Mucosa of stomach (tissue), 1 donor: ENCODE measurements at regions not wholly inside any gene's neighbourhood (a gene's known extent, or its start where the extent isn't known, plus 50 kb on each side); places are given as distances from the start of the nearest gene placed in this dataset.

ENCODE experiments used
- H3K27me3 ChIP-seq: one replicate; pipeline ENCODE4 v1.7.0; 2013; ENCODE audit warnings: mild to moderate bottlenecking, low read length; ENCODE audit not compliant: control insufficient read depth, insufficient read depth
- H3K36me3 ChIP-seq: one replicate; pipeline ENCODE4 v1.7.0; 2013; ENCODE audit warnings: low read length; ENCODE audit not compliant: control insufficient read depth, insufficient read depth
- H3K4me1 ChIP-seq: one replicate; pipeline ENCODE4 v1.7.0; 2013; ENCODE audit warnings: mild to moderate bottlenecking, low read length; ENCODE audit not compliant: control insufficient read depth, insufficient read depth
- H3K4me3 ChIP-seq: one replicate; pipeline ENCODE4 v1.7.0; 2013; ENCODE audit warnings: low read length
- H3K9ac ChIP-seq: one replicate; pipeline ENCODE4 v1.7.0; 2013; ENCODE audit warnings: mild to moderate bottlenecking, low read length, moderate library complexity
- H3K9me3 ChIP-seq: one replicate; pipeline ENCODE4 v1.7.0; 2013; ENCODE audit warnings: mild to moderate bottlenecking, low read length, moderate library complexity; ENCODE audit not compliant: control insufficient read depth
- donor health status: Pancreatic carcinoma.

- H3K9ac ChIP-seq, result no peak overlapping the region
- no peak overlapping the region for H3K4me3 ChIP-seq
- H3K27me3 ChIP-seq, result no peaks in the 10 kb centered on the region
- H3K4me1 ChIP-seq, result no peaks in the 10 kb centered on the region
- no peaks in the 10 kb centered on the region for H3K36me3 ChIP-seq
- no peaks in the 10 kb centered on the region for H3K9me3 ChIP-seq
Measured at GRCh38 chr10:10460451-10460850, 557.2 kb upstream of the CELF2 start.

GRCh38 chr10:10462151-10462941, 555.3 kb upstream of the CELF2 start:
- Histone ChIP-seq H3K4me3 (no peak overlapping the region), H3K4me1 (no peaks in the 10 kb centered on the region), H3K9ac (no peak overlapping the region), H3K27me3 (no peaks in the 10 kb centered on the region), H3K9me3 (no peaks in the 10 kb centered on the region), H3K36me3 (no peaks in the 10 kb centered on the region)

- Histone ChIP-seq H3K4me3 (no peak overlapping the region), H3K36me3 (no peaks in the 10 kb centered on the region), H3K9ac (no peak overlapping the region), H3K9me3 (no peaks in the 10 kb centered on the region), H3K4me1 (no peaks in the 10 kb centered on the region), H3K27me3 (no peaks in the 10 kb centered on the region)
Measured at GRCh38 chr10:10471758-10472157, 545.9 kb upstream of the CELF2 start.

GRCh38 chr10:10475812-10476211, 541.9 kb upstream of the CELF2 start:
- no peaks in the 10 kb centered on the region for H3K9me3 ChIP-seq
- H3K9ac ChIP-seq, result no peak overlapping the region
- H3K27me3 ChIP-seq, result no peaks in the 10 kb centered on the region
- no peak overlapping the region for H3K4me3 ChIP-seq
- H3K4me1 ChIP-seq, result no peaks in the 10 kb centered on the region
- no peaks in the 10 kb centered on the region for H3K36me3 ChIP-seq

GRCh38 chr10:10477844-10478243, 539.8 kb upstream of the CELF2 start:
- no peaks in the 10 kb centered on the region for H3K4me1 ChIP-seq
- no peaks in the 10 kb centered on the region for H3K9me3 ChIP-seq
- H3K36me3 ChIP-seq, result no peaks in the 10 kb centered on the region
- no peaks in the 10 kb centered on the region for H3K27me3 ChIP-seq
- H3K4me3 ChIP-seq, result no peak overlapping the region
- H3K9ac ChIP-seq, result no peak overlapping the region

GRCh38 chr10:10479465-10479864, 538.2 kb upstream of the CELF2 start:
- Histone ChIP-seq H3K4me1 (no peaks in the 10 kb centered on the region), H3K4me3 (no peak overlapping the region), H3K9ac (no peak overlapping the region), H3K27me3 (no peaks in the 10 kb centered on the region), H3K9me3 (no peaks in the 10 kb centered on the region), H3K36me3 (no peaks in the 10 kb centered on the region)

GRCh38 chr10:10482613-10483012, 535.1 kb upstream of the CELF2 start:
- Histone ChIP-seq H3K4me3 (no peak overlapping the region), H3K9ac (no peak overlapping the region), H3K9me3 (no peaks in the 10 kb centered on the region), H3K4me1 (no peaks in the 10 kb centered on the region), H3K36me3 (no peaks in the 10 kb centered on the region), H3K27me3 (no peaks in the 10 kb centered on the region)

- Histone ChIP-seq H3K9ac (no peak overlapping the region), H3K27me3 (no peaks in the 10 kb centered on the region), H3K36me3 (no peaks in the 10 kb centered on the region), H3K4me1 (no peaks in the 10 kb centered on the region), H3K4me3 (no peak overlapping the region), H3K9me3 (no peaks in the 10 kb centered on the region)
Measured at GRCh38 chr10:10489076-10489475, 528.6 kb upstream of the CELF2 start.

GRCh38 chr10:10489805-10490571, 527.7 kb upstream of the CELF2 start:
- no peak overlapping the region for H3K4me3 ChIP-seq
- H3K36me3 ChIP-seq, result no peaks in the 10 kb centered on the region
- no peak overlapping the region for H3K9ac ChIP-seq
- H3K4me1 ChIP-seq, result no peaks in the 10 kb centered on the region
- H3K9me3 ChIP-seq, result no peaks in the 10 kb centered on the region
- no peaks in the 10 kb centered on the region for H3K27me3 ChIP-seq

GRCh38 chr10:10490581-10490980, 527.1 kb upstream of the CELF2 start:
- Histone ChIP-seq H3K4me1 (no peaks in the 10 kb centered on the region), H3K27me3 (no peaks in the 10 kb centered on the region), H3K4me3 (no peak overlapping the region), H3K36me3 (no peaks in the 10 kb centered on the region), H3K9me3 (no peaks in the 10 kb centered on the region), H3K9ac (no peak overlapping the region)

- Histone ChIP-seq H3K4me3 (no peak overlapping the region), H3K27me3 (no peaks in the 10 kb centered on the region), H3K4me1 (no peaks in the 10 kb centered on the region), H3K36me3 (no peaks in the 10 kb centered on the region), H3K9ac (no peak overlapping the region), H3K9me3 (no peaks in the 10 kb centered on the region)
Measured at GRCh38 chr10:10492420-10492819, 525.3 kb upstream of the CELF2 start.

- H3K4me3 ChIP-seq, result no peak overlapping the region
- H3K27me3 ChIP-seq, result no peaks in the 10 kb centered on the region
- H3K4me1 ChIP-seq, result no peaks in the 10 kb centered on the region
- no peak overlapping the region for H3K9ac ChIP-seq
- H3K9me3 ChIP-seq, result no peaks in the 10 kb centered on the region
- H3K36me3 ChIP-seq, result no peaks in the 10 kb centered on the region
Measured at GRCh38 chr10:10493833-10494232, 523.8 kb upstream of the CELF2 start.
